ENCODE measurements at regions not wholly inside any gene's neighbourhood (a gene's known extent, or its start where the extent isn't known, plus 50 kb on each side); places are given as distances from the start of the nearest gene placed in this dataset.

- Histone ChIP-seq H2AFZ (ENCODE audit: low read length) (no peak overlapping the region), H3K4me1 (ENCODE audit: low read length) (no peaks in the 10 kb centered on the region), H4K20me1 (ENCODE audit: insufficient read depth, low read length) (no peaks in the 10 kb centered on the region), H3K9me2 (replicated peaks; ENCODE audit: insufficient read depth, low read length) (no peaks in the 10 kb centered on the region), H3K9ac (ENCODE audit: low read length) (no peak overlapping the region), H3K27me3 (replicated peaks; ENCODE audit: insufficient read depth, low read length) (no peaks in the 10 kb centered on the region), H3K9me3 (replicated peaks; ENCODE audit: insufficient read depth, low read length) (no peaks in the 10 kb centered on the region), H3K4me3 (ENCODE audit: low read length) (no peak overlapping the region), H3K4me2 (ENCODE audit: low read depth, low read length) (no peak overlapping the region), H3K27ac (ENCODE audit: low read length) (no peak overlapping the region), H3K79me2 (ENCODE audit: low read length) (no peaks in the 10 kb centered on the region), H3K36me3 (replicated peaks; ENCODE audit: insufficient read depth, low read length) (no peaks in the 10 kb centered on the region), H3F3A (ENCODE audit: insufficient read depth, low read length) (no peaks in the 10 kb centered on the region)
- DNase-seq, result no peak
- TF ChIP-seq CTCF (IDR thresholded peaks at IDR 0.05; ENCODE audit: low read length) (no peak), EZH2phosphoT487 (IDR thresholded peaks at IDR 0.05; ENCODE audit: low read length) (no peak), EZH2 (optimal IDR thresholded peaks at IDR 0.05; ENCODE audit: low read depth, low read length) (no peak)
Observed at GRCh38 chr15:96540283-96540682, 209.8 kb downstream of the NR2F2 start.

GRCh38 chr15:96542130-96542770, 211.8 kb downstream of the NR2F2 start:
- Histone ChIP-seq H4K20me1 (ENCODE audit: insufficient read depth, low read length) (no peaks in the 10 kb centered on the region), H3K9me2 (replicated peaks; ENCODE audit: insufficient read depth, low read length) (no peaks in the 10 kb centered on the region), H3K4me3 (ENCODE audit: low read length) (no peak overlapping the region), H3K36me3 (replicated peaks; ENCODE audit: insufficient read depth, low read length) (no peaks in the 10 kb centered on the region), H3K79me2 (ENCODE audit: low read length) (no peaks in the 10 kb centered on the region), H3K9ac (ENCODE audit: low read length) (no peak overlapping the region), H2AFZ (ENCODE audit: low read length) (no peak overlapping the region), H3K27me3 (replicated peaks; ENCODE audit: insufficient read depth, low read length) (no peaks in the 10 kb centered on the region), H3K4me1 (ENCODE audit: low read length) (no peaks in the 10 kb centered on the region), H3K9me3 (replicated peaks; ENCODE audit: insufficient read depth, low read length) (no peaks in the 10 kb centered on the region), H3F3A (ENCODE audit: insufficient read depth, low read length) (no peaks in the 10 kb centered on the region), H3K27ac (ENCODE audit: low read length) (no peak overlapping the region), H3K4me2 (ENCODE audit: low read depth, low read length) (no peak overlapping the region)
- DNase-seq, result no peak
- no peak for TF ChIP-seq CTCF (IDR thresholded peaks at IDR 0.05; ENCODE audit: low read length)
- no peak for TF ChIP-seq EZH2 (optimal IDR thresholded peaks at IDR 0.05; ENCODE audit: low read depth, low read length)
- TF ChIP-seq EZH2phosphoT487 (IDR thresholded peaks at IDR 0.05; ENCODE audit: low read length), result no peak

GRCh38 chr15:96544162-96544756, 213.8 kb downstream of the NR2F2 start:
- no peaks in the 10 kb centered on the region for H3K27me3 ChIP-seq (replicated peaks; ENCODE audit: insufficient read depth, low read length)
- H3K4me1 ChIP-seq (ENCODE audit: low read length), result no peaks in the 10 kb centered on the region
- no peaks in the 10 kb centered on the region for H3F3A ChIP-seq (ENCODE audit: insufficient read depth, low read length)
- TF ChIP-seq CTCF (IDR thresholded peaks at IDR 0.05; ENCODE audit: low read length) (no peak), EZH2phosphoT487 (IDR thresholded peaks at IDR 0.05; ENCODE audit: low read length) (no peak), EZH2 (optimal IDR thresholded peaks at IDR 0.05; ENCODE audit: low read depth, low read length) (no peak)
- H3K4me3 ChIP-seq (ENCODE audit: low read length), result no peak overlapping the region
- no peak overlapping the region for H3K27ac ChIP-seq (ENCODE audit: low read length)
- H3K36me3 ChIP-seq (replicated peaks; ENCODE audit: insufficient read depth, low read length), result no peaks in the 10 kb centered on the region
- no peaks in the 10 kb centered on the region for H4K20me1 ChIP-seq (ENCODE audit: insufficient read depth, low read length)
- no peaks in the 10 kb centered on the region for H3K9me2 ChIP-seq (replicated peaks; ENCODE audit: insufficient read depth, low read length)
- no peaks in the 10 kb centered on the region for H3K9me3 ChIP-seq (replicated peaks; ENCODE audit: insufficient read depth, low read length)
- H2AFZ ChIP-seq (ENCODE audit: low read length), result no peak overlapping the region
- no peak overlapping the region for H3K9ac ChIP-seq (ENCODE audit: low read length)
- no peaks in the 10 kb centered on the region for H3K79me2 ChIP-seq (ENCODE audit: low read length)
- H3K4me2 ChIP-seq (ENCODE audit: low read depth, low read length), result no peak overlapping the region
- no peak for DNase-seq

All from MM.1S (cell line).